Activated CD4-positive, alpha-beta T cell treated with anti-CD3 and anti-CD28 coated beads for 4 hours (primary cell): ENCODE measurements at regions not wholly inside any gene's neighbourhood (a gene's known extent, or its start where the extent isn't known, plus 50 kb on each side); places are given as distances from the start of the nearest gene placed in this dataset.
"Not testable (repeated sequence)": the region's sequence is repeated elsewhere in the genome, so short reads cannot be mapped to it uniquely, and the experiment has no call there.

ENCODE experiments used
- DNase-seq, 2 donors: peaks; one replicate each; pipeline ENCODE4 v3.0.0-alpha.2; 2020

- DNase-seq, result no peak
Observed at GRCh38 chr2:35931115-35931514, 424.5 kb upstream of the CRIM1 start.

- no peak for DNase-seq
Observed at GRCh38 chr2:35929551-35929950, 426.0 kb upstream of the CRIM1 start.

GRCh38 chr2:35920061-35920460, 435.5 kb upstream of the CRIM1 start:
- no peak for DNase-seq

- no peak for DNase-seq
Observed at GRCh38 chr2:35915261-35915660, 440.3 kb upstream of the CRIM1 start.

- no peak for DNase-seq
Observed at GRCh38 chr2:35891936-35892335, 463.6 kb upstream of the CRIM1 start.

GRCh38 chr2:35891528-35891927, 464.1 kb upstream of the CRIM1 start:
- no peak for DNase-seq

GRCh38 chr2:35887146-35887545, 468.4 kb upstream of the CRIM1 start:
- no peak for DNase-seq

GRCh38 chr2:35873921-35874320, 481.7 kb upstream of the CRIM1 start:
- no peak for DNase-seq

GRCh38 chr2:35871672-35872071, 483.9 kb upstream of the CRIM1 start:
- no peak for DNase-seq

GRCh38 chr2:35870713-35871112, 484.9 kb upstream of the CRIM1 start:
- DNase-seq, result no peak

GRCh38 chr2:35864141-35864540, 491.4 kb upstream of the CRIM1 start:
- no peak for DNase-seq

- DNase-seq, result no peak
Observed at GRCh38 chr2:35858216-35858615, 497.4 kb upstream of the CRIM1 start.

- no peak for DNase-seq
Observed at GRCh38 chr2:35857498-35857897, 498.1 kb upstream of the CRIM1 start.

GRCh38 chr2:35831385-35831784, 524.2 kb upstream of the CRIM1 start:
- DNase-seq, result no peak

- no peak for DNase-seq
Observed at GRCh38 chr2:35830833-35831232, 524.7 kb upstream of the CRIM1 start.

- no peak for DNase-seq
Observed at GRCh38 chr2:35827086-35827485, 528.5 kb upstream of the CRIM1 start.

- no peak for DNase-seq
Observed at GRCh38 chr2:35822716-35823115, 532.9 kb upstream of the CRIM1 start.

- DNase-seq, result no peak
Observed at GRCh38 chr2:35821675-35822074, 533.9 kb upstream of the CRIM1 start.

GRCh38 chr2:35820391-35820790, 535.2 kb upstream of the CRIM1 start:
- no peak for DNase-seq

GRCh38 chr2:35819033-35819432, 536.5 kb upstream of the CRIM1 start:
- no peak for DNase-seq

GRCh38 chr2:35818359-35818758, 537.2 kb upstream of the CRIM1 start:
- not testable (repeated sequence) for DNase-seq

GRCh38 chr2:35814597-35814996, 541.0 kb upstream of the CRIM1 start:
- DNase-seq, result not testable (repeated sequence)

GRCh38 chr2:35803126-35803525, 552.5 kb upstream of the CRIM1 start:
- no peak for DNase-seq

GRCh38 chr2:35794796-35795450, 560.7 kb upstream of the CRIM1 start:
- DNase-seq, result no peak

GRCh38 chr2:35790292-35790691, 565.3 kb upstream of the CRIM1 start:
- no peak for DNase-seq

- DNase-seq, result no peak
Observed at GRCh38 chr2:35788543-35788942, 567.0 kb upstream of the CRIM1 start.
